Ascending aorta (tissue), 2 donors: ENCODE measurements at regions not wholly inside any gene's neighbourhood (a gene's known extent, or its start where the extent isn't known, plus 50 kb on each side); places are given as distances from the start of the nearest gene placed in this dataset.
"Not testable (repeated sequence)": the region's sequence is repeated elsewhere in the genome, so short reads cannot be mapped to it uniquely, and the experiment has no call there.

Source experiments
- DNase-seq, 2 donors: peaks; one replicate each; pipeline ENCODE4 v3.0.0-alpha.2; 2019; ENCODE audit warnings: low spot score in 2 of 2
- H3K27ac ChIP-seq, 2 donors: fragments of 200-600 bp; sonication (generic); one replicate each; pipeline ENCODE4 v1.5.1; 2016 to 2017; ENCODE audit warnings: mild to moderate bottlenecking in 1 of 2
- H3K27me3 ChIP-seq: fragments of 200-600 bp; sonication (generic); one replicate; pipeline ENCODE4 v1.5.1; 2017
- H3K36me3 ChIP-seq, 2 donors: fragments of 200-600 bp; sonication (generic); one replicate each; pipeline ENCODE4 v1.5.1; 2016
- H3K4me1 ChIP-seq, 2 donors: fragments of 200-600 bp; sonication (generic); one replicate each; pipeline ENCODE4 v1.5.1; 2016 to 2017; ENCODE audit warnings: mild to moderate bottlenecking in 1 of 2
- H3K4me3 ChIP-seq, 2 donors: fragments of 200-600 bp; sonication (generic); one replicate each; pipeline ENCODE4 v1.5.1; 2016 to 2017; ENCODE audit warnings: mild to moderate bottlenecking in 1 of 2
- H3K9me3 ChIP-seq, 2 donors: fragments of 200-600 bp; sonication (generic); one replicate each; pipeline ENCODE4 v1.5.1; 2016
- intact Hi-C: fragments of 100-400 bp; cut with DNase I; formaldehyde crosslinking; loops from one replicate; pipeline ENCODE4 v1.15.1; 2023
- TF ChIP-seq, protein P1 (sequence below), 3 experiments: fragments of 200-600 bp in 2 of 3; fragments of 450-650 bp in 1 of 3; sonication (generic) in 2 of 3; IDR thresholded peaks; one replicate each; pipeline ENCODE4 v1.5.1; 2016 to 2019; ENCODE audit warnings: antibody characterized with exemption in 3 of 3, mild to moderate bottlenecking in 1 of 3, moderate library complexity in 1 of 3

DNA sequence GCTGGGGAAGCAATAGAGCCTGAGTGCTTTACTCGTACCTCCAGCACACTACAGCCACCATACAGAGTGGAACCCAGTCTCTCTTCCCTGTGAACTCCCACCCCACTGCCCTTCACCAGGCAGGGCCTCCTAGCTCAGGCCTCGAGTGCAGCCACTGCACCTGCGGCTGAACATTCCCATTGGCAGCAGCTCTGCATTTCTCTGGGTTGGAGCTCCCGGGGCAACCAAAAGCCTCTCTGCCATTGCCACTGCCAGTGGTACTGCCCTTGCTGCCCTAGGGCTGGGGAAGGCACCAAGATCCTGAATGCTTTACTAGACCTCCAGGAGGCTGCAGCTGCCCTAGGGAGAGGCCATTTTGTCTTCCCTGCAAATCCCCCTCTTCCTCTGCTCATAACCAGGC, 266.8 kb downstream of the TDRD3 start:
- intact Hi-C loops, result no loop called here
- H3K36me3 ChIP-seq, result no peaks in the 10 kb centered on the region
- DNase-seq, result no peak
- TF ChIP-seq, protein P1, sequence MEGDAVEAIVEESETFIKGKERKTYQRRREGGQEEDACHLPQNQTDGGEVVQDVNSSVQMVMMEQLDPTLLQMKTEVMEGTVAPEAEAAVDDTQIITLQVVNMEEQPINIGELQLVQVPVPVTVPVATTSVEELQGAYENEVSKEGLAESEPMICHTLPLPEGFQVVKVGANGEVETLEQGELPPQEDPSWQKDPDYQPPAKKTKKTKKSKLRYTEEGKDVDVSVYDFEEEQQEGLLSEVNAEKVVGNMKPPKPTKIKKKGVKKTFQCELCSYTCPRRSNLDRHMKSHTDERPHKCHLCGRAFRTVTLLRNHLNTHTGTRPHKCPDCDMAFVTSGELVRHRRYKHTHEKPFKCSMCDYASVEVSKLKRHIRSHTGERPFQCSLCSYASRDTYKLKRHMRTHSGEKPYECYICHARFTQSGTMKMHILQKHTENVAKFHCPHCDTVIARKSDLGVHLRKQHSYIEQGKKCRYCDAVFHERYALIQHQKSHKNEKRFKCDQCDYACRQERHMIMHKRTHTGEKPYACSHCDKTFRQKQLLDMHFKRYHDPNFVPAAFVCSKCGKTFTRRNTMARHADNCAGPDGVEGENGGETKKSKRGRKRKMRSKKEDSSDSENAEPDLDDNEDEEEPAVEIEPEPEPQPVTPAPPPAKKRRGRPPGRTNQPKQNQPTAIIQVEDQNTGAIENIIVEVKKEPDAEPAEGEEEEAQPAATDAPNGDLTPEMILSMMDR (IDR thresholded peaks at IDR 0.05), result no peak
- no peaks in the 10 kb centered on the region for H3K9me3 ChIP-seq
- no peak overlapping the region for H3K4me3 ChIP-seq
- no peak overlapping the region for H3K27ac ChIP-seq
- H3K4me1 ChIP-seq, result no peaks in the 10 kb centered on the region
- no peaks in the 10 kb centered on the region for H3K27me3 ChIP-seq

DNA sequence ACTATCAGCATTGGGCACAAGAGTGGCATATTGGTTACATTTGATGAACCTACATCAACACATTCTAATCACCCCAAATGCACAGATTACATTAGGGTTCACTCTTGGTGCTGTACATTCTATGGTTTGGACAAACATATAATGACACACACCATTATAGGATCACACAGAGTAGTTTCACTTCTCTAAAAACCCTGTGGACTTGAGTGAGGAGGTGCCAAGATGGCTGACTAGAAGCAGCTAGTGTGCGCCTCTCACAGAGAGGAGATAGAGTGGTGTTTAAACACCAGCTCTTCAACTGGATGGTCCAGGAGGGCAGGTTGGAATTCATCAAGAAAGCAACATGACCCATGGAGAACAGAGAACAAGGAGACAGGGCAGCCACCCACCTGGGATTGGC, 265.6 kb downstream of the TDRD3 start:
- intact Hi-C loops, result no loop called here
- DNase-seq, result no peak
- H3K9me3 ChIP-seq, result no peaks in the 10 kb centered on the region
- H3K4me1 ChIP-seq, result no peaks in the 10 kb centered on the region
- no peaks in the 10 kb centered on the region for H3K36me3 ChIP-seq
- no peaks in the 10 kb centered on the region for H3K27me3 ChIP-seq
- no peak overlapping the region for H3K27ac ChIP-seq
- TF ChIP-seq, protein P1 (IDR thresholded peaks at IDR 0.05), result no peak
- H3K4me3 ChIP-seq, result no peak overlapping the region

DNA sequence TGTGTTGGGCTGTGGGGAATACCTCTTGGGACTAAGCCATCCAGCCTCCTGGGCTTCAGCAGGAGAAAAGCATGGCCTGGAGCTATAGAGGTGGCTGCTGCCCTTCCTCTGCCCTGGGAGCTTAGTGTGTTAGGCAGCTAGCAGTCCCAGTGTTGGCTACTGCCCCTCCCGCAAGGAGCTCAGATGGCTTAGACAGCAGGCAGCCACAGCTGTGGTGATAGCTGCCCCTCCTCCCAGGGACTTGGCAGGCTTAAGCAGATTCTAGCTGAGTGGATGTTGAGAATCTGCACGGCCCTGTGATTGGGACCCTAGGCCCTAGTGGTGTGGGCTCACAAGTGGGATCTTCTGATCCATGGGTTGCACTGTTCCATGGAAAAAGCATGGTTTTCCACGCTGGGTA, 264.5 kb downstream of the TDRD3 start:
- intact Hi-C loops, result no loop called here
- no peaks in the 10 kb centered on the region for H3K9me3 ChIP-seq
- H3K4me3 ChIP-seq, result no peak overlapping the region
- DNase-seq, result no peak
- H3K27me3 ChIP-seq, result no peaks in the 10 kb centered on the region
- H3K36me3 ChIP-seq, result no peaks in the 10 kb centered on the region
- H3K4me1 ChIP-seq, result no peaks in the 10 kb centered on the region
- H3K27ac ChIP-seq, result no peak overlapping the region
- TF ChIP-seq, protein P1 (IDR thresholded peaks at IDR 0.05), result no peak

DNA sequence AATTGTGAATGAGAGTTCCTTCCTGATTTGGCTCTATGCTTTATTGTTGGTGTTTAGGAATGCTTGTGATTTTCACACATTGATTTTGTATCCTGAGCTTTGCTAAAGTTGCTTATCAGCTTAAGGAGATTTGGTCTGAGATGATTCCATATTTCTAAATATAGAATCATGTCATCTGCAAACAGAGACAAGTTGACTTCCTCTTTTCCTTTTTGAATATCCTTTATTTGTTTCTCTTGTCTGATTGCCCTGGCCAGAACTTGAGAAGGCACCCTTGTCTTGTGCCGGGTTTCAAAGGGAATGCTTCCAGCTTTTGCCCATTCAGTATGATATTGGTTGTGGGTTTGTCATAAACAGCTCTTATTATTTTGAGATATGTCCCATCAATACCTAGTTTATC, 260.6 kb downstream of the TDRD3 start:
- H3K4me3 ChIP-seq, H3K27me3 ChIP-seq, DNase-seq, H3K4me1 ChIP-seq, H3K36me3 ChIP-seq, H3K27ac ChIP-seq, H3K9me3 ChIP-seq: not testable (repeated sequence)
- intact Hi-C loops, result loop anchor here (10.0 kb wide), 1 partner anchor 757 kb away; the partner anchor contains the start of gene PCDH20

DNA sequence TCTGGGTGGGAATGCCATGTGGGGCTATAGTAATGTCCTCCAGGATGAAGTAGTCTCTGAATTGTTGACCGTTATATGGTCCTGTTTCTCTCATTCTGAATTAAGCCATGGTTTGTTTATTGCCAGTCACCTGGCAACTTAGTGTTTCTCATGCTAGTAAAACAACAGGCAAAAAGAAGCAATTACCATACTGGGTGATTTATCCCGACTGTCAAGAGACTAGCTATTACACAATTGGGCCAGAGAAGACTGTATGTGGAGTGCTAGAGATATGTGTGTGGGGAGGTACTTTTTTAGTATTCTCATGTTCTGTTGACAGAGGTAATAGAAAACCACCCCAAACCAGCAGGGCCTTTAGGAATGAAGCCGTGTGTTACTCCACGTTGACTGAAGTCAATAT, 258.2 kb downstream of the TDRD3 start:
- TF ChIP-seq, protein P1 (IDR thresholded peaks at IDR 0.05), result no peak
- Histone ChIP-seq H3K4me3 (no peak overlapping the region), H3K9me3 (no peaks in the 10 kb centered on the region), H3K4me1 (no peaks in the 10 kb centered on the region), H3K36me3 (no peaks in the 10 kb centered on the region), H3K27ac (no peak overlapping the region), H3K27me3 (no peaks in the 10 kb centered on the region)
- intact Hi-C loops, result loop anchor here (10.0 kb wide), 1 partner anchor 760 kb away; the partner anchor contains the start of gene PCDH20
- DNase-seq, result no peak

DNA sequence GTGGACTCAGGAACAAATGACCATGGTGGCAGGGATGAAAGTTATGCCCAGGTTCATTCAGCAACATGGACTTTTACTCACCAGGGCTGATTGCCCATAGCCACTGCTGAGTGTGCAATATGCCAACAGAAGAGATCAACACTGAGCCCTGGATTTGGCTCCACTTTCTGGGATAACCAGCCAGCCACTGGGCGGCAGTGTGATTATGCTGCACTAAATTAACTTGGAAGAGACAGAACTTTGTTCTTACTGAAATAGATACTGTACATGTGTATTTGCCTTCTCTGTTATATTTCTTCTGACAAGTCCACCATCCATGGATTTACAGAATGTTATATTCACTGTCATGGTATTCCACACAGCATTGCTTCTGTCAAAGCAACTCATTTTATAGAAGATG, 257.4 kb downstream of the TDRD3 start:
- Histone ChIP-seq H3K9me3 (no peaks in the 10 kb centered on the region), H3K27me3 (no peaks in the 10 kb centered on the region), H3K4me1 (no peaks in the 10 kb centered on the region), H3K36me3 (no peaks in the 10 kb centered on the region), H3K4me3 (no peak overlapping the region), H3K27ac (no peak overlapping the region)
- intact Hi-C loops, result loop anchor here (10.0 kb wide), 1 partner anchor 760 kb away; the partner anchor contains the start of gene PCDH20
- no peak for DNase-seq
- TF ChIP-seq, protein P1 (IDR thresholded peaks at IDR 0.05), result peak in 1 of 3 experiments; percentile 51
